Heart left ventricle (tissue), 13 donors: ENCODE measurements at regions not wholly inside any gene's neighbourhood (a gene's known extent, or its start where the extent isn't known, plus 50 kb on each side); places are given as distances from the start of the nearest gene placed in this dataset.

Experiments used
- POLR2A ChIP-seq, 2 donors: fragments of 450-650 bp; IDR thresholded peaks; one replicate each; pipeline ENCODE4 v1.6.1; 2017; ENCODE audit warnings: antibody characterized with exemption in 2 of 2, mild to moderate bottlenecking in 2 of 2, moderate library complexity in 2 of 2
- TF ChIP-seq, protein P1 (sequence below), 12 donors: fragments of 200-600 bp; sonication (generic) in 4 of 12; IDR thresholded peaks; one replicate each; pipeline versions ENCODE4 v1.5.0 to v1.8.0; 2018 to 2022; ENCODE audit warnings: antibody characterized with exemption in 12 of 12, mild to moderate bottlenecking in 5 of 12
- donor health status: ischemic (EF 13 %, LVEDD 7.1; RV severe dilation, severe dysfunction).
- donor health status: DM: no; HTN: yes; CAD: no.
- donor health status: DM: no; HTN: no; CAD: no.
- donor health status: ischemic (EF 25% LVEDD 6.9; RV normal size, moderate dysfunction).
- donor health status: ischemic (EF 25% LVEDD 5.7; RV mildly dilated, moderate dysfunction).
- donor health status: ischemic (EF 35%, LVEDD 5.7; RV mildly dilated, moderate dysfunction).
- donor health status: nonischemic (EF 11% LVEDD 7.7; RV severe dilation, severe dysfunction).
- donor health status: DM: yes; HTN: yes; CAD: no.
- donor health status: PGD.
- donor health status: ischemic (EF 29% LVEDD 5.4; RV normal size, mild dysfunction).
- donor health status: nonischemic (EF 23%, LVEDD 6.1; RV moderate dilation, normal function).

DNA sequence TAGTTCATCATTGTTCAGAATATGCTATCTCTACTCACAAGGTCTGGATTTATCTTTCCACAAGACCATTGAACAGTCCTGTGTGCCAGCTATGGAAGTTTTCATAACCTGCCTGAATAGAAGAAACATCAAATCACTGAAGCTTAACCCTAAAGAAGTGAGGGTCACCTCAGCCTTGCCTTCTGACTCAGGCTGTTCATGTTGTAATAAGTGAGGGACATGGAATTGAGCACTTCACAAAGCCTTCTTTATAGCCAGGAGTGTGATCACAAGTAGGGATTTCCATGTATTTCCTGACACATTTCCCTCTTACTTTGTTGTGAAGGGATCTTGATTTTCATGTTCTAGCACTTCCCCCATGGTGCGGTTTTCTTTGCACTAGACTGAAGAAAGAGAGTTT is 577.5 kb upstream of the WWC1 start:
- TF ChIP-seq, protein P1, sequence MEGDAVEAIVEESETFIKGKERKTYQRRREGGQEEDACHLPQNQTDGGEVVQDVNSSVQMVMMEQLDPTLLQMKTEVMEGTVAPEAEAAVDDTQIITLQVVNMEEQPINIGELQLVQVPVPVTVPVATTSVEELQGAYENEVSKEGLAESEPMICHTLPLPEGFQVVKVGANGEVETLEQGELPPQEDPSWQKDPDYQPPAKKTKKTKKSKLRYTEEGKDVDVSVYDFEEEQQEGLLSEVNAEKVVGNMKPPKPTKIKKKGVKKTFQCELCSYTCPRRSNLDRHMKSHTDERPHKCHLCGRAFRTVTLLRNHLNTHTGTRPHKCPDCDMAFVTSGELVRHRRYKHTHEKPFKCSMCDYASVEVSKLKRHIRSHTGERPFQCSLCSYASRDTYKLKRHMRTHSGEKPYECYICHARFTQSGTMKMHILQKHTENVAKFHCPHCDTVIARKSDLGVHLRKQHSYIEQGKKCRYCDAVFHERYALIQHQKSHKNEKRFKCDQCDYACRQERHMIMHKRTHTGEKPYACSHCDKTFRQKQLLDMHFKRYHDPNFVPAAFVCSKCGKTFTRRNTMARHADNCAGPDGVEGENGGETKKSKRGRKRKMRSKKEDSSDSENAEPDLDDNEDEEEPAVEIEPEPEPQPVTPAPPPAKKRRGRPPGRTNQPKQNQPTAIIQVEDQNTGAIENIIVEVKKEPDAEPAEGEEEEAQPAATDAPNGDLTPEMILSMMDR (IDR thresholded peaks at IDR 0.05), result no peak
- TF ChIP-seq POLR2A (IDR thresholded peaks at IDR 0.05), result no peak
